SH-SY5Y (cell line): ENCODE measurements at regions not wholly inside any gene's neighbourhood (a gene's known extent, or its start where the extent isn't known, plus 50 kb on each side); places are given as distances from the start of the nearest gene placed in this dataset.

ENCODE experiments used
- GATA2 ChIP-seq: IDR thresholded peaks from 2 replicates; pipeline ENCODE4 v1.6.1; 2011; ENCODE audit warnings: mild to moderate bottlenecking, low read depth, low read length
- GATA3 ChIP-seq: IDR thresholded peaks from 2 replicates; pipeline ENCODE4 v1.6.1; 2011; ENCODE audit warnings: low read depth, mild to moderate bottlenecking, low read length, moderate library complexity

DNA sequence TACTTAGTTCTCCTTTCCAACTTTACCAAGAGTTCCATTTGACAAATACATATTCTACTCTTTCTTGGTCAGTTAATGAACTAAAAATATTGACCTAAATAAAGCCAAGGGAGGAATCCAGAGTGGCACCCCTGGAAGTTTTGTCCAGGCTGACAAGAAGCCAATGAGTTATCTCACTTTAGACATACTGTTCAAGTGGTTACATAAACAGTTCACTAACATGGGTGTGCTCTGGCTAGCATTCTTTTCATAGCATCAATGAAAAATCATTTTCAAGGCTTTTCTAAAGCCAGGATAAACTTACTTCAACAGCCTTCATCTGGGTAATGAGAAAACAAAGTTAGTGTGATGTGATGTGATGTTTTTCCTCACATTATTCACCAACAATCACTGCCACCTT, 649.4 kb downstream of the TDRD15 start:
- TF ChIP-seq GATA2 (no peak), GATA3 (no peak)
